ENCODE measurements at regions not wholly inside any gene's neighbourhood (a gene's known extent, or its start where the extent isn't known, plus 50 kb on each side); places are given as distances from the start of the nearest gene placed in this dataset.

DNA sequence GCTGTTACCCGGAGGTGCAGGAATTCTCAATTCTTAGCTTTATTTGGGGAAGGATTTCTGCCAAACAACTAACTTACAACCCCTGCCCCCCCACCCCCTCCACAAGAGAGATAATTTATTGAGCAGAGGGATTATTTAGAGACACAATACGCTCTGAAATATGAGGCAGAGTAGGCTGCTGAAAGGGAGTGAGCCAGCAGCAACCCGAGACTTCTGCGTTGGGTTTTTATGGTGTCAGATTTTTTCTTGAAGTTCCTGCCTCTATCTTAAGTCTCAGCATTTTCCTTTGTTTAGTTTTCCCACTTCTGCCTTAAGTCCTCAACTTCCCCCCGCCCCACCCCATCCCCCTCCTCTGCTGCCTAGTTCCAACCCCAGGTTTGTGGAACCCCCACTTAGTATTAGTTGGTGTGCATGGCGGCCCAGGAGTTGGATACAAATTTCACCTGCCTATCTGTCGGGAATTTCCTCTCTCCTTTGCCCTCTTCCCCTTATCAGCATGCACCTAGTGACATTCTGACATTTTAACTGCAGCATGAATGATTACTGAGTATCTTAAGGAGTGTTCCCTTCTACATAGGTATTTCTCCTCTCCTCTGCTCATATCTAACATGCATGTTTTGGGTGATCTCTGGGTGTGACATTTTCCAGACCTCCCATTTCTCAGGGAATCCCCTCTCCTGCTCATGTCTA lies 1635.9 kb upstream of the LRRTM1 start:
- DNase-seq (ENCODE audit: low read depth), result no peak

DNA sequence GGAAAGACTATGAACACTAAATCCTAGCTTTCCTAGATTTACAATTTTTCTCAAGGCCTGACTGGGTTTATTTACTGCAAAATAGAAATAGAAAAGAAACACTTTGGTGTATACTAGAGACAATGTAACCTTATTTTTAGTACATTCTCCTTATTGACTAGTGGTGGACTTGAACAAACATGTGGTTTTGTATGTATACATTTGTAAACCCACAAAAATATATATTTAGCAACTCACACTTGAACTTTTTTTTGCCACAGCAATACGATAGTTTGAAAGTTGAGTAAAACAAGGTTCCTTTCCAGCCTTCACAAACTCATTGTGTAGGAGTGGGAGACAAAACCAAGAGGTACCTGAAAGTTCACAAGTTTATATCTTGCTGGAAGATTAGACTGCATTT lies 1633.4 kb upstream of the LRRTM1 start:
- DNase-seq (ENCODE audit: low read depth), result no peak

DNA sequence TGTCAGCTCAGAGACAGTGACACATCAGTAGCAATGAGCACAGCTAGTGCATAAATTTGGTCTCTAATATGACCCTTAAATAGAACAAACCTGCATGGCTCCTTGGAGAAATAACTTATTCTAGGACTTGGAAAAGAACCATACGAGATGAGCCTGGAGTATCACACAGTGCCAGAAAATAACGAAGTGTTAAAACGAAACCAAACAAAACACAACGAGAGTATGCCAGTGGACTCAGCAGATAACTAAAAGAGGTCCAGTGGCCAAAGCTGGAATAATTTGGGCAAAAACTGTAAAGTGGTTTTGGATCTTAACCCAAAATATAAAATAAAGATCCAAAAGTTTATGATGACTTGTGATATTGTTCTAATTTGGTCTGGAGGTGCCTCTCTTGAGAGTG lies 1599.0 kb upstream of the LRRTM1 start:
- no peak for DNase-seq (ENCODE audit: low read depth)

DNA sequence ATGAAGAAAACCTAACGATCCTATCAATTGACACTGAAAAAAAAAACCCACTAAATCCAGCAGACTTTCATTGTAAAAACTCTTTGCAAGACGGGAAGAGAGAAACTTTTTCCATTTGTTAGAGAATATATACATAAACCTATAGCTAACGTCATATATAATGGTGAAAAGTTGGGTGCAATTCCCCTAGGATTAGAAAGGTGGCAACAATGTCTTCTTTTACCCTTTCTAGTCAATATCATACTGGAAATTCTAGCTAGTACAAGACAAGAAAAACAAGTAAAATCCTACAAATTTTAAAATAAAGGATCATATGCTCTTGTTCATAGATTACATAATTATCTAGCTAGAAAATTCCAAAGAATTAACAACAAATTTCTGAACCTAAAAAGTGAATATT lies 1596.5 kb upstream of the LRRTM1 start:
- DNase-seq (ENCODE audit: low read depth), result no peak

DNA sequence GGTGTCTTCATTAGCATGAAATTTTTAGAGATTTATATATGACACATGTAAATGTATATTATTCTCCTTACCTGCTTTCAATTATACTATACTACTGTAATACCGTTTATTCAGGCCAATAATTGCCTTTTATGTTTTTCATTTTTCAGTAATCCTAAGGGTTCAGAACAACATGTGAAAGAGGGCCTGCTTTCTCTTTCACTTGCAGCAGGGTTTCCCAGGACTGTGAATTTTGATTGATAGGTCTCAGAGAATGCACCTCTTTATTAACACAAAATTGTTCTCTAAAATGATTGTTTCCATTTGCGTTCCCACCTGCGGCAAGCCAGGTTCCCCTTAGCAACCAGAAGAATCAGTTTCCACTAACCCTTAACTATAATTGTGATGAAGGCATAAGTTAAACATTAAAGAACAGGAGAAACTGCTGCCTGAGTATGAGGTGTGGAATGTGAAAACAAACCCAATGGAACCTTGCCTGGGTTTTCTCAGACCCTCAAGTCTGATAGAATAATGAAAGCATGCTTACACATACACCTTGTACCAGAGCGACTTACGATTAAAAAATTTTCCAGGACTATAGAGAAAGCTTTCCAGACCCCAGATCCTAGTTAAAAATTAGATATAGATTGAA lies 1591.2 kb upstream of the LRRTM1 start:
- no peak for DNase-seq (ENCODE audit: low read depth)

DNA sequence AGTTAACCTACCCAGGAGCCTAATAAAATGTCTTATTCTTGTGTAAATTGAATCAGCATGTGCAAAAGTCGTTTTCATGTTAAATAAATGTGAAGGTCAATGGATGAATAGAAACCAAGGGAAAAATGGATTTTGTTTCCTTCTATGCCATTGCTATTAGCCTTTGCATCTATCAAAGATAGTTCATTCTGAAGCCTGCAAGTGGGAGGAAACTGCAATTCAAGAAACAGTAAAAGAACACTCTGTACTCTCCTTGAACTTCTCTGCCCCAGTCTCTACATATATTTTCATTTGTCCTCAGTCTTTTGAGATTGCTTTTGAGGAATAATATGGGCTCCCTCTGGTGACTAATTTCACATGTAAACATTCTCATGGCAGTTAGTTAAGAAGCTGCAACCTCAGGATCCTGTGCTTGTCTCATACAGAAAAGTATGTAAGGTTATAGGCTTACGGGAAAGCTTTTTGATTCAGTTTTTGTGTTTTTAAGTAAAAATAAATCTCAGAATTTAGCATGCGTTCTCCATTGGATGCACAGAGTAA lies 1590.0 kb upstream of the LRRTM1 start:
- no peak for DNase-seq (ENCODE audit: low read depth)

DNA sequence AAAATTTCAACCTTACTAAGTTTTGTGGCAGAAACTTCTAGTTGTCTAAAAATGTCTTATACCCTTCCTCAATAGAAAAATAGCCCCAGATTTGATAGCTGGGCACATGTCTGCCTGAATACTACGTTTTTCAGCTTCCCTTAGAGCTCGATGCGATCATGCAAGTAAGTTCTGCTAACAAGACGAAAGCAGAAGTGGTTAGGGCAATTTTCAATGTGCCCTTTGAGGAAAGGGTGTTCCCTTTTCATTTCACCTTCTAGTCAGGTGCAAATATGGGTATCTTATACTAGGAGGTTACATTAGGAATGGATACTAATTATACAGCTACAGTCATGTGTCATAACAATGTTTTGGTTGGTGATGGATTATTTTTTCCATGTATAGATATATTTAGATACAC lies 1572.1 kb upstream of the LRRTM1 start:
- no peak for DNase-seq (ENCODE audit: low read depth)

DNA sequence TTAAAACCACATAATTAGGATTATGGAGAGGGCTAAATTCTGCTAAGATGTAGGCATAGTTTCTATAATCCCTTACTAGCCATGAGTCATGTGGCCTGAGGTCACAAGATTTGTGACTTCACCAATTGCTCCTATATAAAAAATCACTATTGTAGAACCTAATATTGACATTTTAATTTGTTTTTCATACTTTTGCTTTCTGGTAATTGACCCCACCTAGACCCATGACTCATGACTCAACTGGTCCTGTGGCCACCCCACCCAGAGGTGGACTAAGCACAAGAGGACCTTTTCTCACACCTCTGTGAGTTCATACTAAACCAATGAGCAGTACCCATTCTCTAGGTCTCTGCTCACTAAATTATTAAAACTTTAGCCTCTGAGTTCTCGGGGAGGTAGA lies 1567.5 kb upstream of the LRRTM1 start:
- DNase-seq (ENCODE audit: low read depth), result no peak

DNA sequence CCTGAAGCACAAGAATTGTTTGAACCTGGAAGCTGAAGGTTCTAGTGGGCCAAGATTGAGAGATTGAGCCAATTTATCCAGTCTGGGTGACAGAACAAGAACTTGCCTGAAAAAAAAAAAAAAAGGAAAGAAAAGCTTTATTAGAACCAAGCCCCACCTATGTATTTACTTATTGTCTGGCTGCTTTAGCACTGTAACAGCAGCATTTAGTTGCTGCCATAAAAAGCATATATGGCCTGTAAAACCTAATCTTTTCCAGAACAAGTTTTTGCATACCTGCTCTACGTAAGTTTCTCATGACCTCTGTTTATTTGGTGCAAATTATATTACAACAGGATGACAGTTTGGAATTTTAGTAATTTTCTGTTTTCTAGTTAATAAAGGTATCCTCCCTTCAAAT lies 1565.6 kb upstream of the LRRTM1 start:
- DNase-seq (ENCODE audit: low read depth), result no peak

DNA sequence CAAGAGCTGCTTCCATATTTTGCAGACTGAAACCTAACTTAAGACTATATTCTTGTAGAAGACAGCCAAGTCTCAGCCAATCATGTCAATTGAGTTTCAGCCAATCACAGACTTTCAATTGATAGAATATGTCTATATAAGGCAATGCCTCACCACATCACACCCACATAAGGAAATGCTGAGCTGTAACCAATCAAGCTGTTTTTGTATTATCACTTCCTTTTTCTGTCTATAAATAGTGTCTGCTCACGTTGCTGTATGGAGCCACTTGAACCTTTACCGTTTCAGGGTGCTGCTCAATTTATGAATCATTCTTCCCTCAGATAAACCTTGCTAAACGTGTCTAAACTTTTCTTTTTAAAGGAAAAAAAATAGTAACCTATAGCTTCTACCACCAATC lies 1554.4 kb upstream of the LRRTM1 start:
- DNase-seq (ENCODE audit: low read depth), result no peak

DNA sequence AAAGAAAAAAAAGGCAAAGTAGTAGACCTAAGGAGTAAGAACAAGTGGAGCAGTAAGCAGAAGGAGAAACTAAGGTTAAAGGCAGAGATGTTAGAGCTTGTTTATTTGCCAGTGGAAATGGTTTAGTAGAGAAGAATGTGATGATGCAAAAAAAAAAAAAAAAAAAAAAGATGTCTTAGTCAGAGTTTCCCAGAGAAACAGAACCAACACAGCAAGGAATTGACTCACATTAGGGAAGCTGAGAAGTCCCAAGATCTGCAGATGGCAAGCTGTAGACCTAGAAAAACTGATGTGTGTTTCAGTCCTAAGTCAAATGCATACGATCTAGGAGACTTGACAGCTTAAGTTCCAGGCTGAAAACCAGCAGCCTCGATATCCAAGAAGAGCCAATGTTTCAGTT lies 1548.8 kb upstream of the LRRTM1 start:
- DNase-seq (ENCODE audit: low read depth), result no peak

DNA sequence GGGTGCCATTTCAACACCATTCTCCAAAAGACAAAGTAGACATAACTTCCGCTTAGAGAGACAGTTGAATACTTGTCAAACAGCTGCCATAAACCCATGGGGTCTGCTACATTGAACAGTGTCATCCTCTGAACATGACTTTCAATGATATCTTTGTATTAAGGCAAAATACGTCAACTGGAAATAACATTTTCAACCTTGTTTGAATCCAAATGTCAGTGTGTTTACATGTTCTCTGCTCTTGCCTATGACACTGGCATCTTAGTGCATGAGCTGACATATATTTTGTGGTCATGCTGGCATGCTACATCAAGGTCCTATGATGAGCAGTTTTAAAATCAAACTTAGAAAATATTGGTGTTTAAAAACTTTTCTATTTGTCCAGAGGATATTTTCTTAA lies 1548.1 kb upstream of the LRRTM1 start:
- no peak for DNase-seq (ENCODE audit: low read depth)

DNA sequence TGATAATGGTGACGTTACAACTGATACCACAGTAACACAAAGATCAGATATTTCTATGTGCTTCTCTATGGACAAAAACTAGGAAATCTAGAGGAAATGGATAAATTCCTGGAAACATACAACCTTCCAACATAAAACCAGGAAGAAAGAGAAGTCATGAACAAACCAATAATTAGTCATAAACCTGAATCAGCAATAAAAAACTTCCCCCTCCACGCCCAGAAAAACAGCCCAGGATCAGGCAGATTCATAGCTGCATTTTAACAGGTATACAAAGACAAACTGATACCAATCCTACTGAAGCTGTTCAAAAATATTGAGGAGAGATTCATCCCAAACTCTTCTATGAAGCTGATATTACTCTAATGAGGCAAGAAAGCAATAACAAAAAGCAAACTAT lies 1535.2 kb upstream of the LRRTM1 start:
- DNase-seq (ENCODE audit: low read depth), result no peak

DNA sequence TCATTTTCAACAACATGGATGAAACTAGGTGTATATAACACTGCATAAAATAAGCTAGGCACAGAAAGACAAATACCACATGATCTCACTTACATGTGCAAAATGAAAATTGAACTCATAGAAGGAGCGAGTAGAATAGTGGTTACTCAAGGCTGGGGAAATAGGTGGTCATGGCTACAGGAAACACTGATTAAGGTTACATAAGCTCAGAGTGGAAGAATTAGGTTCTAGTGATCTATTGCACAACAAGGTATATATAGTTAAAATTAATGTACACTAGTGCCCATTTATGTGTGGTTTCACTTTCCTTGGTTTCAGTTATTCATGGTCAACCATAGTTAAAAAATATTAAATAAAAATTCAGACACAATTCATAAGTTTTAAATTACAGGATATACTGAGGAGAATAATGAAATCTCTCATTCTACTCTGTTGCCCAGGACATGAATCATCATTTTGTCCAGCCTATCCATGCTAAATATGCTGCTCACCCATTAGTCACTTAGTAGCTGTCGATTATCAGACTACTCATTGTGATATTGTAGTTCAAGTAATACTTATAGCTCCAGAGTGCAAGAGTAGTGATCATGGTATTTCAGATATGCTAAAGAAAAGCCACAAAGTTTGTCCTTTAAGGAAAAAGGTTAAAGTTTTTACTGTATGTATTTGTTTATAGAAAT lies 1530.9 kb upstream of the LRRTM1 start:
- no peak for DNase-seq (ENCODE audit: low read depth)

DNA sequence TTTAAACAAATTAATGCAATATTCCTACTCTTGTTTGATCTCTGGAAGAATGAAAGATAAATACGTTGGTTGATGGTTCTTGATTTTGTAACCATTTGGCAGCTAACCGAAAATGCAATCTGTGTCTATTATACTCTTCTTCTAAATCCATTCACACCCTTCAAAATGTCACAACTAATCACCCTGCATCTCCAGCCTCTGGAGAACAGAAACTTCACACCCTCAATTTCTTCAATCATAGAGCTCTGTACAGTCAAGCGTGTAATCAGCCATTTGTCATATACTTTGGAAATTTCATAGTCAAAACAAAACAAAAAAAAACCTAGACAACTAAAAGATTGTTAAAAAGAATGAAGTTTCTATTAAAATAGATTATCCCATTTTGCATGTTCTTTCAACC lies 1482.3 kb upstream of the LRRTM1 start:
- no peak for DNase-seq (ENCODE audit: low read depth)

DNA sequence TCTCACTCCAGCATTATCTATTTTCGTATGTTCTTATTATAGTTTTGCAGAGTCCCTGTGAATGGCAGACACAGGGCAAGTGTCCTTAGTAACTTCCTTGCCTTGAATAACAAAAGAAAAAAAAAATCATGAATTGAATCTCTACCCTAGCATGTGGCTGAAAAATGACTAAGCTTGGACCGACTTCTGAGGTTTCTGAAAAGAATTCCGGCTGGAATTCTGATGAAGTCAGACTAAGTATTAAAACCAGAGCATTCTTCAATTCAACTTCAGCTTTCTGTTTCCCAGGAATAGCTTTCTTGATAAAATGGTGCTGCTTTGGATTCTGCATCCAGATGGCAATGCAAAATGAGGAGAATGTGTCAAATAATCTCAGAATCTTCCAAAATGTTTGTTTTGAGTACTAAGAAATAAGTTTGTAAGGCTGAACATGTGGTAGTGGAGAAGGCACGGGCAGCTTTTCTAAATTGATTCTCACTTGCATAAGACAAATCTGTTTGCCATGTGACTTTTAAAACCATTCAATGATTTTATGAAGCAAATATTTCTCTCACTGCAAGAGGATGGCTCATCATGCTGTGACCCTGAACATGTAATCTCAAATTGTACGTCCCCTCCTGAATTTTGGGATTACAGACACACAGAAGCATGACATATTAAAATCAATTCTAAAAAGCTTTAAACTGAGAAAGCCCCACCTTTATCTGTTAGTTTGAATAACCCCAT lies 1462.8 kb upstream of the LRRTM1 start:
- no peak for DNase-seq (ENCODE audit: low read depth)

DNA sequence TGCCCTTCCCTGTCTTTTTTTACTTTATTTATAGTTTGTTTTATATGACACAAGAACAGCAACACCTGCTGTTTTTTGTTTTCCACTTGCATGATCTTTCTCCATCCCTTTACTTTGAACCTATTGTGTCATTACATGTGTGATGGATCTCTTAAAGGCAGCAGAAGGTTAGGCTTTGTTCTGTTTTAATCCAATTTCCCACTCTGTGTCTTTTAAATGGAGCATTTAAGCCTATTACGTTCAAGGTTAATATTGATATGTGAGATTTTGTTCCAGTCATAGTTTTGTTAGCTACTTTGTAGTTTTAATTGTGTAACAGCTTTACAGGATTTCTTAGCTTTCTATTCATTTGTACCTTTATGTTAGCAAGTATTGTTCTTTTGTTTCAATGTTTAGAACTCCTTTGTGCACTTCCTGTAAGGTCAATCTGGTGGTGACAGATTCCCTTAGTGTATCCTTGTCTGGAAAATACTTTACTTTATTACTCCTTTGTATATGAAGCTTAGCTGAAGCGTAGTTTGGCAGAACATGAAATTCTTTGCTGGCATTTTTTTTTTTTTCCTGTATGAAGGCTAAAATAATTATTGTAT lies 1443.0 kb upstream of the LRRTM1 start:
- no peak for DNase-seq (ENCODE audit: low read depth)

DNA sequence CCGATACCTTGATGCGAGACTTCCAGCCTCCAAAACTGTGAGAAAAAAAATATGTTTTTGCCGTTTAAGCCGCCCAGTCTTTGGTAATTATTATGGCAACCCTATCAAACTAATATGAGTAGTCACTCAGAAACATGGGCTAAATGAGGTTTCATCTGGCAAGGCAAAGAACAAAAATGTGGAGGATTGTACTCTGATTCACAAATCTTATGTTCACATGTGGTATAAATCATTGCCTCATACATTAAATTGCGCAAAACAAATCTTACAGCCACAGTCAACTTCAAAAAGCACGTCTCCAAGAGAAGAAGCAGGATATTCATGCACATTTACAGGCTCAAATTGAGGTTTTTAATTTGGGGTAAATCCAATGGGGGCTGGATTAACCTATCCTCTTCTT lies 1435.4 kb upstream of the LRRTM1 start:
- DNase-seq (ENCODE audit: low read depth), result no peak

DNA sequence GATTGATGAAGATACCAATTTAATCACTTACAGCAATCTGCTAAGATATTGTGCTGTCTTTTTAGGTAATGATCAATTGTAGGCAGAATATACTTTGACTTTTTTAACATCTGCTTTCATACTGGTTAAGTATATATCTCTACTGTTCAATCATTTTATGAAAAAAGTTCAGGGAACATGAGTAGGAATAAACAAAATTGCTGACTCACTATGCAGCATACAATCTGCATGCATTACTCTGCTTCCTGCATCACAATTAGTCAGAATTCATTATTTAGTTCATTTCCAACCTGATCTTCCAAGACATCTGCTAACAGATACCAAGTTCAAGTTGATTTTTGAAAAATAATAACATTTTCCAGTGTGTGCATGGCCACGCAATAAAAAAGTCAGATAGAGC lies 1430.4 kb upstream of the LRRTM1 start:
- DNase-seq (ENCODE audit: low read depth), result no peak

DNA sequence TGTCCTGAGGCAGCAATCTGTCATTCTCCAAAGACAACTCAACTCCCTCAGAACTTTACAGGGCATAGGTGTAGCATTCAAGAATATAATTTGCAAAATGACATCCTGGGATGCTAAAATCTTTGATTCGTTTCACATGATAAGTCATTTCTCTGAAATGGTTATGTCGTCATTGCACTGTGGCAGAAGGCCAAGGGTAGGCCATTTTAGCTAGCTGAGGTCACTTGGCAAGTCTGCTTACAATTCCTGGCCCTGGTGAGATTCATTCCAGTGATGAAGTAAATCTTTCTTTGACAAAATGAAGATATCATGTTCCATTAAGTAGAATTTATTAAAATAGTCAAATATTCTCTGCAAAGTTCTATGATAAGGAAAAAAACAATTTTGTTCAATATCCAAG lies 1410.3 kb upstream of the LRRTM1 start:
- no peak for DNase-seq (ENCODE audit: low read depth)

DNA sequence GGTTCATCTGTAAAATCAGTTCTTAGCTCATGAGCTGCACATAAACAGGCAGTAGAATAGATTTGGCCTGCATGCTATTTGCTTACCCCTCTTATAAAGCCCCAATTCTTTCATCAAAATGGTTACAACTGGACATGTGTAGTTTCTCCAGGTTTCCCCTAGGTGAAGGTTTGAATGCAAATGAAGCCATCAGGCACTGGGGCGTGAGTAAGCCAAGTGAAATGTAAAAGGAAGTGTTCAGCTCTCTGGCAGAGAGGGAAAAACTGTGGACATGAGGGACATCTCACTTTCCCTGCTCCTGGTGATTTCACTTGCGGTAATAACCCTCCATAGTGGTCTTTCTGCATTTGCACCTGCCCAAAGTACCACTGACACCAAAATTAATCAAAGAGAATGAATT lies 1402.3 kb upstream of the LRRTM1 start:
- no peak for DNase-seq (ENCODE audit: low read depth)

DNA sequence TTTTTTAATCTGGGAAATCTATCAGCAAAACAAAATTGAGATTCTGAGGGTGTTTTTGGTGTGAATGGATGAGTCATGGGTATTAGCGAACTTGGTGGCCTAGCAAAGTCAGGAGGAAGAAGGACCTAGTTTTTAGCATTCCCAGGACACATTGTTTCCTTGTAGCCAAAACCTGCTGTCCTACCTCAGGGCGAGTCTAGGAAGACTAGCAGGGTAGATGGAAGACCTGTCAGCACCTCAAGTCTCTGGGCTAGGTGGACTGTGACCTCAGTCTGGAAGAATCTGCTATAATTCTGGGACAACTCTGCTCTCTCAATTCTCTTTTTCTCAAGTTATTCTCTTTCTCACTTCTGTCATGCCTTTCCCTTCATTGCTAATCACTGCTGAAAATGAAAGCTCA lies 1399.3 kb upstream of the LRRTM1 start:
- no peak for DNase-seq (ENCODE audit: low read depth)

Measured in stimulated activated CD8-positive, alpha-beta memory T cell treated with anti-CD3 and anti-CD28 coated beads, Interleukin-15, amount 100 ng/mL, for 1 hour (primary cell).